GM13977 (cell line): ENCODE measurements at regions not wholly inside any gene's neighbourhood (a gene's known extent, or its start where the extent isn't known, plus 50 kb on each side); places are given as distances from the start of the nearest gene placed in this dataset.

Experiments used
- DNase-seq: peaks from one replicate; pipeline ENCODE4 v3.0.0; 2012; ENCODE audit warnings: low spot score
- in situ Hi-C: fragments of 300-500 bp; cut with MboI; formaldehyde crosslinking; loops from one replicate; pipeline ENCODE4 v1.12.0; 2022; ENCODE audit warnings: low sequenced_read_pairs, low pct_unique_long_range_greater_than_20kb, mixed read lengths, inconsistent platforms; ENCODE audit not compliant: unreplicated experiment
- TF ChIP-seq, protein P1 (sequence below): IDR thresholded peaks from 2 replicates; pipeline ENCODE4 v1.5.1; 2012; ENCODE audit warnings: mild to moderate bottlenecking, control low read depth; ENCODE audit not compliant: insufficient read depth; ENCODE audit errors: extremely low read depth, missing control alignments

DNA sequence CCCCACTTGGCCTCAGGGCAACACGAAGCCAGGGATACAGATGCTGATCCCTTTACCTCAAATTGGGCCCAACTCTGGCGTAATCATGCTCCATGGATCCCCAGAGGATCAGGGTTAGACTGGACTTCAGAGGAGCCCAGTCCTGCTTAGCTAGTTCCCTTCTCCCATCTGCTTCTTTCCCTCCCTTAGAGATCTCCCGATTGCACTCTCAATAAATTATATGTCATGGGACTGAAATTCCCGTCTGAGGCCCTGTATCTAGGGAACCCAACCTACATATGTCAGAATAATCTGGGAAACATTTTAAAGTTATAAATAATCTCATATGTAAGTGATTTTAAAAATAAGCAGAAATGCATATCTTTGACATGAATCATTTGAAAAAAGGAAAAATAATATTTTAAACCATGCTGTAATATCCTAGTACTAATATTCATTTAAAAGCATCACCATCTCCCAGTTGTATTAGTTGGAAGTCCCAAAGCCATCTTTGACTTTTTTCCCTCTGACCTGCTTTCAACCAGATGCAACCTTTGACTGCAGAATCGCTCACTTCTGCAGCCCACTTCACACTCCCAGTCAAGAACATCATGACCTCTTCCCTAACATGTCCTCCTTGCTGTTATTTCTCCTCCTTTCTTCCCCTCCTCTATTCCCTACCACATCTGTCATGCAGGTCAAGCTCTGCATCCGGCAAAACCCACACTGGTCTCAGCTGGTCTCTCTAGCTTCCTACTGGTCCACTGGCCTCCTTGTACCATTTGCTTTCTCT, 393.6 kb downstream of the BTBD3 start:
- in situ Hi-C loops: no loop called here
- no peak for DNase-seq
- TF ChIP-seq, protein P1, sequence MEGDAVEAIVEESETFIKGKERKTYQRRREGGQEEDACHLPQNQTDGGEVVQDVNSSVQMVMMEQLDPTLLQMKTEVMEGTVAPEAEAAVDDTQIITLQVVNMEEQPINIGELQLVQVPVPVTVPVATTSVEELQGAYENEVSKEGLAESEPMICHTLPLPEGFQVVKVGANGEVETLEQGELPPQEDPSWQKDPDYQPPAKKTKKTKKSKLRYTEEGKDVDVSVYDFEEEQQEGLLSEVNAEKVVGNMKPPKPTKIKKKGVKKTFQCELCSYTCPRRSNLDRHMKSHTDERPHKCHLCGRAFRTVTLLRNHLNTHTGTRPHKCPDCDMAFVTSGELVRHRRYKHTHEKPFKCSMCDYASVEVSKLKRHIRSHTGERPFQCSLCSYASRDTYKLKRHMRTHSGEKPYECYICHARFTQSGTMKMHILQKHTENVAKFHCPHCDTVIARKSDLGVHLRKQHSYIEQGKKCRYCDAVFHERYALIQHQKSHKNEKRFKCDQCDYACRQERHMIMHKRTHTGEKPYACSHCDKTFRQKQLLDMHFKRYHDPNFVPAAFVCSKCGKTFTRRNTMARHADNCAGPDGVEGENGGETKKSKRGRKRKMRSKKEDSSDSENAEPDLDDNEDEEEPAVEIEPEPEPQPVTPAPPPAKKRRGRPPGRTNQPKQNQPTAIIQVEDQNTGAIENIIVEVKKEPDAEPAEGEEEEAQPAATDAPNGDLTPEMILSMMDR: no peak

DNA sequence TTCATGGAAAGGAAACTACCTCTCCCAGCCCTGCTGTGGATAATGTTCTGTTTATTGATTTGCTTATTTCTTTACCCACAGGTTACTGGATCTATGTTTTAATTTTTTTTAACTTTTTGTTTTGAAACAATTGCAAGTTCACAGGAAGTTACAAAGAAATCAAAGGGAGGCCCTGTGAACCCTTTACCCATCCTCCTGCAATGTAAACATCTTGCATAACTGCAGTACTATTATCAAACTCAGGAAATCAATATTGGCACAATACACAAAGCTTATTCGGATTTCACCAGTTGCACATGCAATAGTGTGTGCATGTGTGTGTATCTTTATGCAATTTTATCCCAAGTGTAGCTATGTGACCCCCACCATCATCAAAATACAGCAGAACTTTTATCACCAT, 398.0 kb downstream of the BTBD3 start:
- in situ Hi-C loops: no loop called here
- DNase-seq: no peak
- TF ChIP-seq, protein P1: no peak

DNA sequence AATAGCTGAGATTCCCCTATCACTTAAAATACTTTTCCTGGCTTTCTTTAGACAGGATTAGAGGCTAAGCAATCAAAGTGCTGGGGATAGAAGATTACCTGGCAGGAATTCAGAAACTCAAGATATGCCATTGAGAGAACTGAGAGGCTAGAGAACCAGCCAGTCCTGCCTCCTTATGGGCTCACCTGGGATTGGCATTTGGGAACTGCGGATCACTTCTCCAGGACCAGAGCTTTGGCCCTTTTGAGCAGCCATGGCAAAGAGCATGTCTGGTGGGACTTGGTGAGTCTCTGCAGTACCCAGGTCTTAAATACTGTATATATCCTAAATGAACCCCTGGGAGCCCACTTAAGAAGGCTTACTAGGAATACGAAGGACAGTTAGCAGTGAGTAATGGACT, 399.1 kb downstream of the BTBD3 start:
- TF ChIP-seq, protein P1: no peak
- no peak for DNase-seq
- in situ Hi-C loops: no loop called here

DNA sequence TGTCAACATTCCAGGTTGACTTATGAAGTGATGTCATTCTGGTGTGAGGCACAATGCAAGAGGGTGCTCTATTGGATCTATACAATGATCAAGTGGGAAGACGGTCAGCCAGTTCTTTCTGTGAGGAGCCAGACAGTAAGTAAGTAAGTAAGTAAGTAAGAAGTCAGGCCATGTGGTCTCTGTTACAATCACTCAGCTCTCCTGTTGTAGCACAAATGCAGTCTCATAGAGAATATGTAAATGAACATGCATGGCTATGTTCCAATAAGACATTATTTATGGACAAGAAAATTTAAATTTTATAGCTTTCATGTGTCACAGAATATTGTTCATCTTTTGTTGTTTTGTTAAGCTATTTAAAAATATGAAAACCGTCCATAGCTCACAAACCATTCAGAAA, 399.7 kb downstream of the BTBD3 start:
- in situ Hi-C loops: no loop called here
- DNase-seq: no peak
- TF ChIP-seq, protein P1: no peak

DNA sequence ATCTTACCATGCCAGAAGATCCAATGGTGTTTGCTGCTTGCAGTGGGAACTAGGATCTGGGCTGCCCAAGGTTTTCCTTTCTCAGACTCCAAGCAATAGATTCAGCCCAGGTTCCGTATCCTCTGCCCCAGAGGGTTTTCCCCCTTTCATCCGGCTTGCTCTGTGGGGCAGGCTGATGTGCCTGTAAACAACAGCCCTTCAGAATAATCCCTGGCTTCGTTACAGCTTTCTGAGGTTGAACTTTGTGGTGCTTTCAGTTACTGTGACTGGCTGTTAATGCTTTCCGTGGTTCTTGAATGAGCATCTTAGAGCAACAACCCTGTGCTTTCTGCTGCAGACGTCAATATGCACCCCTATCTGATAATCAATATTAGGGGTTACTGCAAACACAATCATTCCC, 400.4 kb downstream of the BTBD3 start:
- in situ Hi-C loops: no loop called here
- TF ChIP-seq, protein P1: no peak
- DNase-seq: no peak

GRCh38 chr20:12321736-12322135, 404.0 kb downstream of the BTBD3 start:
- TF ChIP-seq, protein P1: no peak
- no peak for DNase-seq
- in situ Hi-C loops: no loop called here
